ENCODE measurements at regions not wholly inside any gene's neighbourhood (a gene's known extent, or its start where the extent isn't known, plus 50 kb on each side); places are given as distances from the start of the nearest gene placed in this dataset.

DNA sequence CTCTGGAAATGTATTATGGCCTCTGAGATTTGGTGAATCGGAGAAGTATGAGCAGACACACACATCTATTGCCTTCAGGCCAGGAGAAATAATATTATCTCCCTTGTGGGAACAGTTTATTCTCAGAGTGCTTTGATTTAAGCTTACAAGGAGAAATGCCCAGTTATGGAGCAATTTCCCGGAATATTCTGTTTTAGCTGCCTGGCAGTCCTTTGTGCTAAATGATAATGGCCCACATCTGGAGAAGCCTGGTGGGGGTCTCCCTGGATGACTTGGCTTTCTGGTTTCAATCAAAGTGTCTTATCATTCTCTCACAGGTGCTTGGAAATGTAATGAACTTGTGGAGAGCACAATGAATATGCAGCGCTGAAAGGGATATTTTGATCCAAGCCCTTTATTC is 389.6 kb upstream of the USP24 start:
- TF ChIP-seq, protein P1, sequence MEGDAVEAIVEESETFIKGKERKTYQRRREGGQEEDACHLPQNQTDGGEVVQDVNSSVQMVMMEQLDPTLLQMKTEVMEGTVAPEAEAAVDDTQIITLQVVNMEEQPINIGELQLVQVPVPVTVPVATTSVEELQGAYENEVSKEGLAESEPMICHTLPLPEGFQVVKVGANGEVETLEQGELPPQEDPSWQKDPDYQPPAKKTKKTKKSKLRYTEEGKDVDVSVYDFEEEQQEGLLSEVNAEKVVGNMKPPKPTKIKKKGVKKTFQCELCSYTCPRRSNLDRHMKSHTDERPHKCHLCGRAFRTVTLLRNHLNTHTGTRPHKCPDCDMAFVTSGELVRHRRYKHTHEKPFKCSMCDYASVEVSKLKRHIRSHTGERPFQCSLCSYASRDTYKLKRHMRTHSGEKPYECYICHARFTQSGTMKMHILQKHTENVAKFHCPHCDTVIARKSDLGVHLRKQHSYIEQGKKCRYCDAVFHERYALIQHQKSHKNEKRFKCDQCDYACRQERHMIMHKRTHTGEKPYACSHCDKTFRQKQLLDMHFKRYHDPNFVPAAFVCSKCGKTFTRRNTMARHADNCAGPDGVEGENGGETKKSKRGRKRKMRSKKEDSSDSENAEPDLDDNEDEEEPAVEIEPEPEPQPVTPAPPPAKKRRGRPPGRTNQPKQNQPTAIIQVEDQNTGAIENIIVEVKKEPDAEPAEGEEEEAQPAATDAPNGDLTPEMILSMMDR (IDR thresholded peaks at IDR 0.05; ENCODE audit: insufficient read depth, low read length) = no peak
- TF ChIP-seq, protein P2, sequence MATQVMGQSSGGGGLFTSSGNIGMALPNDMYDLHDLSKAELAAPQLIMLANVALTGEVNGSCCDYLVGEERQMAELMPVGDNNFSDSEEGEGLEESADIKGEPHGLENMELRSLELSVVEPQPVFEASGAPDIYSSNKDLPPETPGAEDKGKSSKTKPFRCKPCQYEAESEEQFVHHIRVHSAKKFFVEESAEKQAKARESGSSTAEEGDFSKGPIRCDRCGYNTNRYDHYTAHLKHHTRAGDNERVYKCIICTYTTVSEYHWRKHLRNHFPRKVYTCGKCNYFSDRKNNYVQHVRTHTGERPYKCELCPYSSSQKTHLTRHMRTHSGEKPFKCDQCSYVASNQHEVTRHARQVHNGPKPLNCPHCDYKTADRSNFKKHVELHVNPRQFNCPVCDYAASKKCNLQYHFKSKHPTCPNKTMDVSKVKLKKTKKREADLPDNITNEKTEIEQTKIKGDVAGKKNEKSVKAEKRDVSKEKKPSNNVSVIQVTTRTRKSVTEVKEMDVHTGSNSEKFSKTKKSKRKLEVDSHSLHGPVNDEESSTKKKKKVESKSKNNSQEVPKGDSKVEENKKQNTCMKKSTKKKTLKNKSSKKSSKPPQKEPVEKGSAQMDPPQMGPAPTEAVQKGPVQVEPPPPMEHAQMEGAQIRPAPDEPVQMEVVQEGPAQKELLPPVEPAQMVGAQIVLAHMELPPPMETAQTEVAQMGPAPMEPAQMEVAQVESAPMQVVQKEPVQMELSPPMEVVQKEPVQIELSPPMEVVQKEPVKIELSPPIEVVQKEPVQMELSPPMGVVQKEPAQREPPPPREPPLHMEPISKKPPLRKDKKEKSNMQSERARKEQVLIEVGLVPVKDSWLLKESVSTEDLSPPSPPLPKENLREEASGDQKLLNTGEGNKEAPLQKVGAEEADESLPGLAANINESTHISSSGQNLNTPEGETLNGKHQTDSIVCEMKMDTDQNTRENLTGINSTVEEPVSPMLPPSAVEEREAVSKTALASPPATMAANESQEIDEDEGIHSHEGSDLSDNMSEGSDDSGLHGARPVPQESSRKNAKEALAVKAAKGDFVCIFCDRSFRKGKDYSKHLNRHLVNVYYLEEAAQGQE (IDR thresholded peaks at IDR 0.05; ENCODE audit: insufficient replicate concordance, low read depth) = no peak
